GM12865 (cell line): ENCODE measurements at regions not wholly inside any gene's neighbourhood (a gene's known extent, or its start where the extent isn't known, plus 50 kb on each side); places are given as distances from the start of the nearest gene placed in this dataset.
"Not testable (repeated sequence)": the region's sequence is repeated elsewhere in the genome, so short reads cannot be mapped to it uniquely, and the experiment has no call there.

Source experiments
- DNase-seq: peaks from one replicate; pipeline ENCODE4 v3.0.0; 2010; ENCODE audit warnings: low read depth
- H3K4me3 ChIP-seq: 2 replicates; pipeline ENCODE4 v1.5.1; 2011; ENCODE audit warnings: mild to moderate bottlenecking, low read depth, low read length, control low read depth
- CTCF ChIP-seq: IDR thresholded peaks from 2 replicates; pipeline ENCODE4 v1.5.1; 2011; ENCODE audit warnings: low read length, control low read depth, low read depth, inconsistent platforms; ENCODE audit not compliant: insufficient read depth; ENCODE audit errors: missing control alignments

- no peak for TF ChIP-seq CTCF
- no peak overlapping the region for H3K4me3 ChIP-seq
- no peak for DNase-seq
Observed at GRCh38 chr4:91653067-91653466, 650.7 kb upstream of the GRID2 start.

- DNase-seq = no peak
- TF ChIP-seq CTCF = no peak
- no peak overlapping the region for H3K4me3 ChIP-seq
Observed at GRCh38 chr4:91681091-91681490, 622.7 kb upstream of the GRID2 start.

- no peak overlapping the region for H3K4me3 ChIP-seq
- DNase-seq = no peak
- no peak for TF ChIP-seq CTCF
Observed at GRCh38 chr4:91681544-91681943, 622.2 kb upstream of the GRID2 start.

GRCh38 chr4:91684955-91685354 lies 618.8 kb upstream of the GRID2 start:
- TF ChIP-seq CTCF = no peak
- no peak overlapping the region for H3K4me3 ChIP-seq
- no peak for DNase-seq

- DNase-seq = no peak
- no peak for TF ChIP-seq CTCF
Observed at GRCh38 chr4:91688413-91688812, 615.4 kb upstream of the GRID2 start.

GRCh38 chr4:91699691-91700090 lies 604.1 kb upstream of the GRID2 start:
- not testable (repeated sequence) for DNase-seq, H3K4me3 ChIP-seq

More at GRCh38 chr4:91688413-91688812, 615.4 kb upstream of the GRID2 start:
- H3K4me3 ChIP-seq = no peak overlapping the region

- no peak overlapping the region for H3K4me3 ChIP-seq
- DNase-seq = no peak
- TF ChIP-seq CTCF = no peak
Observed at GRCh38 chr4:91729851-91730250, 573.9 kb upstream of the GRID2 start.
